ENCODE measurements at regions not wholly inside any gene's neighbourhood (a gene's known extent, or its start where the extent isn't known, plus 50 kb on each side); places are given as distances from the start of the nearest gene placed in this dataset.

- DNase-seq (ENCODE audit: low read depth): no peak
- no peak for TF ChIP-seq CTCF (IDR thresholded peaks at IDR 0.05; ENCODE audit: insufficient read depth, low read depth, low read length, missing control alignments)
- no peak overlapping the region for H3K4me3 ChIP-seq (ENCODE audit: low read length)
Observed at GRCh38 chr3:103067963-103068362, 633.1 kb downstream of the ZPLD1 start.

- no peak overlapping the region for H3K4me3 ChIP-seq (ENCODE audit: low read length)
- DNase-seq (ENCODE audit: low read depth): no peak
- TF ChIP-seq CTCF (IDR thresholded peaks at IDR 0.05; ENCODE audit: insufficient read depth, low read depth, low read length, missing control alignments): no peak
Observed at GRCh38 chr3:103075282-103075681, 640.5 kb downstream of the ZPLD1 start.

- no peak for DNase-seq (ENCODE audit: low read depth)
- H3K4me3 ChIP-seq (ENCODE audit: low read length): no peak overlapping the region
- no peak for TF ChIP-seq CTCF (IDR thresholded peaks at IDR 0.05; ENCODE audit: insufficient read depth, low read depth, low read length, missing control alignments)
Observed at GRCh38 chr3:103077910-103078309, 643.1 kb downstream of the ZPLD1 start.

GRCh38 chr3:103082501-103082900, 647.7 kb downstream of the ZPLD1 start:
- H3K4me3 ChIP-seq (ENCODE audit: low read length): no peak overlapping the region
- no peak for DNase-seq (ENCODE audit: low read depth)
- TF ChIP-seq CTCF (IDR thresholded peaks at IDR 0.05; ENCODE audit: insufficient read depth, low read depth, low read length, missing control alignments): no peak

GRCh38 chr3:103083848-103084631, 649.2 kb downstream of the ZPLD1 start:
- TF ChIP-seq CTCF (IDR thresholded peaks at IDR 0.05; ENCODE audit: insufficient read depth, low read depth, low read length, missing control alignments): no peak
- DNase-seq (ENCODE audit: low read depth): no peak
- no peak overlapping the region for H3K4me3 ChIP-seq (ENCODE audit: low read length)

- no peak for DNase-seq (ENCODE audit: low read depth)
- no peak for TF ChIP-seq CTCF (IDR thresholded peaks at IDR 0.05; ENCODE audit: insufficient read depth, low read depth, low read length, missing control alignments)
- no peak overlapping the region for H3K4me3 ChIP-seq (ENCODE audit: low read length)
Observed at GRCh38 chr3:103085465-103085864, 650.6 kb downstream of the ZPLD1 start.

- no peak overlapping the region for H3K4me3 ChIP-seq (ENCODE audit: low read length)
- TF ChIP-seq CTCF (IDR thresholded peaks at IDR 0.05; ENCODE audit: insufficient read depth, low read depth, low read length, missing control alignments): no peak
- no peak for DNase-seq (ENCODE audit: low read depth)
Observed at GRCh38 chr3:103089758-103090157, 654.9 kb downstream of the ZPLD1 start.
